ENCODE measurements at regions not wholly inside any gene's neighbourhood (a gene's known extent, or its start where the extent isn't known, plus 50 kb on each side); places are given as distances from the start of the nearest gene placed in this dataset.
"Not testable (repeated sequence)": the region's sequence is repeated elsewhere in the genome, so short reads cannot be mapped to it uniquely, and the experiment has no call there.

GRCh38 chr6:56904068-56904467 lies 50.8 kb upstream of the BEND6 start:
- no peak for DNase-seq (ENCODE audit: low read depth in 2 of 2)

GRCh38 chr6:56902641-56903464 lies 52.1 kb upstream of the BEND6 start:
- no peak for DNase-seq (ENCODE audit: low read depth in 2 of 2)

GRCh38 chr6:56900784-56901183 lies 54.1 kb upstream of the BEND6 start:
- no peak for DNase-seq (ENCODE audit: low read depth in 2 of 2)

- DNase-seq (ENCODE audit: low read depth in 2 of 2) = no peak
Observed at GRCh38 chr6:56899753-56900152, 55.2 kb upstream of the BEND6 start.

- DNase-seq (ENCODE audit: low read depth in 2 of 2) = no peak
Observed at GRCh38 chr6:56899311-56899710, 55.6 kb upstream of the BEND6 start.

- DNase-seq (ENCODE audit: low read depth in 2 of 2) = no peak
Observed at GRCh38 chr6:56897789-56898529, 56.9 kb upstream of the BEND6 start.

GRCh38 chr6:56891754-56892153 lies 63.2 kb upstream of the BEND6 start:
- no peak for DNase-seq (ENCODE audit: low read depth in 2 of 2)

GRCh38 chr6:56890683-56891429 lies 64.1 kb upstream of the BEND6 start:
- DNase-seq (ENCODE audit: low read depth in 2 of 2) = peak in 1 of 2 donors; percentile 7

GRCh38 chr6:56890066-56890465 lies 64.8 kb upstream of the BEND6 start:
- DNase-seq (ENCODE audit: low read depth in 2 of 2) = no peak

GRCh38 chr6:56889492-56889891 lies 65.4 kb upstream of the BEND6 start:
- DNase-seq (ENCODE audit: low read depth in 2 of 2) = no peak

GRCh38 chr6:56888687-56889086 lies 66.2 kb upstream of the BEND6 start:
- DNase-seq (ENCODE audit: low read depth in 2 of 2) = no peak

- DNase-seq (ENCODE audit: low read depth in 2 of 2) = no peak
Observed at GRCh38 chr6:56887086-56887485, 67.8 kb upstream of the BEND6 start.

GRCh38 chr6:56877922-56878321 lies 77.0 kb upstream of the BEND6 start:
- no peak for DNase-seq (ENCODE audit: low read depth in 2 of 2)

GRCh38 chr6:56875961-56876360 lies 78.9 kb upstream of the BEND6 start:
- DNase-seq (ENCODE audit: low read depth in 2 of 2) = no peak

- DNase-seq (ENCODE audit: low read depth in 2 of 2) = no peak
Observed at GRCh38 chr6:56875523-56875922, 79.4 kb upstream of the BEND6 start.

GRCh38 chr6:56874328-56874727 lies 80.6 kb upstream of the BEND6 start:
- DNase-seq (ENCODE audit: low read depth in 2 of 2) = no peak

GRCh38 chr6:56870053-56870452 lies 84.9 kb upstream of the BEND6 start:
- not testable (repeated sequence) for DNase-seq (ENCODE audit: low read depth in 2 of 2)

GRCh38 chr6:56869346-56869745 lies 85.6 kb upstream of the BEND6 start:
- no peak for DNase-seq (ENCODE audit: low read depth in 2 of 2)

GRCh38 chr6:56868687-56869086 lies 86.2 kb upstream of the BEND6 start:
- DNase-seq (ENCODE audit: low read depth in 2 of 2) = no peak

GRCh38 chr6:56866917-56867522 lies 87.9 kb upstream of the BEND6 start:
- DNase-seq (ENCODE audit: low read depth in 2 of 2) = no peak

- DNase-seq (ENCODE audit: low read depth in 2 of 2) = no peak
Observed at GRCh38 chr6:56865081-56865875, 89.6 kb upstream of the BEND6 start.

Measured in stimulated activated CD4-positive, alpha-beta T cell treated with anti-CD3 and anti-CD28 coated beads, Interleukin-15, amount 100 ng/mL, for 48 hours (primary cell).